ENCODE measurements at regions not wholly inside any gene's neighbourhood (a gene's known extent, or its start where the extent isn't known, plus 50 kb on each side); places are given as distances from the start of the nearest gene placed in this dataset.
A peak's percentile ranks its signal among the peaks of the same experiment; 100 is the strongest.

GRCh38 chr3:176378789-176379188, 818.5 kb downstream of the TBL1XR1 start:
- TF ChIP-seq CTCF (IDR thresholded peaks at IDR 0.05; ENCODE audit: insufficient read depth, low read length, poor library complexity, severe bottlenecking) = no peak
- Histone ChIP-seq H3K4me3 (ENCODE audit: low read depth, low read length) (no peak overlapping the region), H3K36me3 (ENCODE audit: control insufficient read depth, insufficient read depth, low read length) (no peaks in the 10 kb centered on the region), H3K27me3 (ENCODE audit: control insufficient read depth, insufficient read depth, low read length) (no peaks in the 10 kb centered on the region)
- no peak for DNase-seq (ENCODE audit: low read depth)

GRCh38 chr3:176376531-176376930, 820.8 kb downstream of the TBL1XR1 start:
- no peak for DNase-seq (ENCODE audit: low read depth)
- H3K36me3 ChIP-seq (ENCODE audit: control insufficient read depth, insufficient read depth, low read length) = no peaks in the 10 kb centered on the region
- TF ChIP-seq CTCF (IDR thresholded peaks at IDR 0.05; ENCODE audit: insufficient read depth, low read length, poor library complexity, severe bottlenecking) = no peak
- H3K27me3 ChIP-seq (ENCODE audit: control insufficient read depth, insufficient read depth, low read length) = no peaks in the 10 kb centered on the region
- no peak overlapping the region for H3K4me3 ChIP-seq (ENCODE audit: low read depth, low read length)

- H3K36me3 ChIP-seq (ENCODE audit: control insufficient read depth, insufficient read depth, low read length) = no peaks in the 10 kb centered on the region
- no peaks in the 10 kb centered on the region for H3K27me3 ChIP-seq (ENCODE audit: control insufficient read depth, insufficient read depth, low read length)
- no peak for TF ChIP-seq CTCF (IDR thresholded peaks at IDR 0.05; ENCODE audit: insufficient read depth, low read length, poor library complexity, severe bottlenecking)
- DNase-seq (ENCODE audit: low read depth) = no peak
- H3K4me3 ChIP-seq (ENCODE audit: low read depth, low read length) = no peak overlapping the region
Observed at GRCh38 chr3:176375519-176375918, 821.8 kb downstream of the TBL1XR1 start.

- no peak for TF ChIP-seq CTCF (IDR thresholded peaks at IDR 0.05; ENCODE audit: insufficient read depth, low read length, poor library complexity, severe bottlenecking)
- H3K36me3 ChIP-seq (ENCODE audit: control insufficient read depth, insufficient read depth, low read length) = no peaks in the 10 kb centered on the region
- DNase-seq (ENCODE audit: low read depth) = no peak
- H3K27me3 ChIP-seq (ENCODE audit: control insufficient read depth, insufficient read depth, low read length) = no peaks in the 10 kb centered on the region
- peak overlapping the region; percentile 3 for H3K4me3 ChIP-seq (ENCODE audit: low read depth, low read length)
Observed at GRCh38 chr3:176362191-176362731, 835.0 kb downstream of the TBL1XR1 start.

GRCh38 chr3:176359211-176359610, 838.1 kb downstream of the TBL1XR1 start:
- TF ChIP-seq CTCF (IDR thresholded peaks at IDR 0.05; ENCODE audit: insufficient read depth, low read length, poor library complexity, severe bottlenecking) = no peak

GRCh38 chr3:176357891-176358290, 839.4 kb downstream of the TBL1XR1 start:
- Histone ChIP-seq H3K36me3 (ENCODE audit: control insufficient read depth, insufficient read depth, low read length) (no peaks in the 10 kb centered on the region), H3K27me3 (ENCODE audit: control insufficient read depth, insufficient read depth, low read length) (no peaks in the 10 kb centered on the region), H3K4me3 (ENCODE audit: low read depth, low read length) (no peak overlapping the region)
- no peak for TF ChIP-seq CTCF (IDR thresholded peaks at IDR 0.05; ENCODE audit: insufficient read depth, low read length, poor library complexity, severe bottlenecking)
- no peak for DNase-seq (ENCODE audit: low read depth)

More at GRCh38 chr3:176359211-176359610, 838.1 kb downstream of the TBL1XR1 start:
- Histone ChIP-seq H3K27me3 (ENCODE audit: control insufficient read depth, insufficient read depth, low read length) (no peaks in the 10 kb centered on the region), H3K4me3 (ENCODE audit: low read depth, low read length) (no peak overlapping the region), H3K36me3 (ENCODE audit: control insufficient read depth, insufficient read depth, low read length) (no peaks in the 10 kb centered on the region)
- no peak for DNase-seq (ENCODE audit: low read depth)

Measured in kidney epithelial cell (primary cell).